HCT116 (cell line): ENCODE measurements at regions not wholly inside any gene's neighbourhood (a gene's known extent, or its start where the extent isn't known, plus 50 kb on each side); places are given as distances from the start of the nearest gene placed in this dataset.

Experiments
- ATAC-seq: fragments of 200-7000 bp; cut with Tn5 transposase; 2 replicates; pipeline ENCODE4 v1.9.1; 2020; ENCODE audit warnings: mild to moderate bottlenecking, moderate library complexity
- BruUV-seq: library from RNA; stranded (reverse); fragments of 400-500 nt; replicated peaks from 2 replicates; lab custom pipeline; 2021; lab: Mats Ljungman, UMichigan
- CTCF ChIA-PET: fragments of 300-600 bp; sonication (Branson Sonifier 250); formaldehyde crosslinking; loops from one replicate; lab custom pipeline; 2021; ENCODE audit warnings: antibody characterized with exemption; lab: Charles Lee
- POLR2A ChIA-PET: fragments of 300-600, 350-600 bp; sonication (Branson Sonifier 250); formaldehyde crosslinking; loops from one replicate; lab custom pipeline; 2021; ENCODE audit warnings: antibody characterized with exemption; lab: Charles Lee
- RAD21 ChIA-PET, 2 experiments: fragments of 300-600 bp; sonication (Branson Sonifier 250); formaldehyde crosslinking; loops; one replicate each; lab custom pipeline; 2023; ENCODE audit warnings: low total read pairs in 2 of 2; ENCODE audit not compliant: uncharacterized antibody in 2 of 2, unreplicated experiment in 2 of 2, low non-redundant PET in 1 of 2; lab: Charles Lee
- DNase-seq: peaks from one replicate; pipeline ENCODE4 v3.0.0-alpha.2; 2010; ENCODE audit warnings: low read depth, low spot score
- H2AFZ ChIP-seq: fragments of 200-600 bp; shearing (Covaris generic), sonication (generic); 2 replicates; pipeline ENCODE4 v1.6.1; 2017; ENCODE audit warnings: low read depth, mixed run types, mixed read lengths, antibody characterized with exemption, low read length; ENCODE audit not compliant: poor library complexity, severe bottlenecking
- H3K27ac ChIP-seq: 2 replicates; pipeline ENCODE4 v1.5.1; 2012; ENCODE audit warnings: low read depth, low read length
- H3K27me3 ChIP-seq: fragments of 200-600 bp; sonication (generic); 2 replicates; pipeline ENCODE4 v1.6.1; 2016; ENCODE audit warnings: mixed run types, low read length, mixed read lengths; ENCODE audit not compliant: insufficient read depth
- H3K36me3 ChIP-seq, 2 experiments: fragments of 200-500 bp in 1 of 2; fragments of 200-600 bp in 1 of 2; sonication (Bioruptor generic) in 1 of 2; sonication (generic) in 1 of 2; 2 replicates each; pipeline versions ENCODE4 v1.5.1 to v1.6.1; 2014 to 2016; ENCODE audit warnings: low read length in 2 of 2, inconsistent platforms in 1 of 2, mixed read lengths in 1 of 2, mixed run types in 1 of 2; ENCODE audit not compliant: insufficient read depth in 2 of 2, control insufficient read depth in 1 of 2
- H3K4me1 ChIP-seq, 2 experiments: fragments of 200-600 bp in 1 of 2; sonication (generic) in 1 of 2; 2 replicates each; pipeline versions ENCODE4 v1.5.1 to v1.6.1; 2012 to 2017; ENCODE audit warnings: low read length in 2 of 2, inconsistent platforms in 1 of 2, mild to moderate bottlenecking in 1 of 2, mixed read lengths in 1 of 2, mixed run types in 1 of 2, moderate library complexity in 1 of 2; ENCODE audit not compliant: insufficient read depth in 2 of 2, control insufficient read depth in 1 of 2
- H3K4me2 ChIP-seq: fragments of 200-600 bp; sonication (generic); 2 replicates; pipeline ENCODE4 v1.6.1; 2017; ENCODE audit warnings: mixed run types, low read length, mixed read lengths
- H3K4me3 ChIP-seq, 2 experiments: fragments of 200-600 bp in 1 of 2; sonication (generic) in 1 of 2; replicated peaks in 1 of 2; 2 replicates each; pipeline ENCODE4 v1.5.1; 2011 to 2016; ENCODE audit warnings: low read length in 2 of 2, control low read depth in 1 of 2, low read depth in 1 of 2, mild to moderate bottlenecking in 1 of 2, mixed read lengths in 1 of 2, mixed run types in 1 of 2
- H3K79me2 ChIP-seq: fragments of 200-600 bp; sonication (generic); 2 replicates; pipeline ENCODE4 v1.6.1; 2017; ENCODE audit warnings: mild to moderate bottlenecking, mixed run types, low read length, moderate library complexity, mixed read lengths; ENCODE audit not compliant: insufficient read depth
- H3K9ac ChIP-seq: fragments of 200-600 bp; sonication (generic); 2 replicates; pipeline ENCODE4 v1.6.1; 2016; ENCODE audit warnings: low read length, mixed read lengths
- H3K9me2 ChIP-seq: fragments of 200-600 bp; sonication (generic), shearing (Covaris generic); 2 replicates; pipeline ENCODE4 v1.6.1; 2017; ENCODE audit warnings: mixed run types, mild to moderate bottlenecking, moderate library complexity; ENCODE audit not compliant: insufficient read depth
- H3K9me3 ChIP-seq, 2 experiments: fragments of 200-500 bp in 1 of 2; fragments of 200-600 bp in 1 of 2; sonication (Bioruptor generic) in 1 of 2; sonication (generic) in 1 of 2; 2 replicates each; pipeline ENCODE4 v1.6.1; 2014 to 2017; ENCODE audit warnings: low read length in 2 of 2, mixed read lengths in 2 of 2, inconsistent platforms in 1 of 2, low read depth in 1 of 2, mild to moderate bottlenecking in 1 of 2, mixed run types in 1 of 2, moderate library complexity in 1 of 2; ENCODE audit not compliant: control insufficient read depth in 1 of 2, insufficient read depth in 1 of 2
- H4K20me1 ChIP-seq: fragments of 200-600 bp; sonication (generic), shearing (Covaris generic); 2 replicates; pipeline ENCODE4 v1.6.1; 2017; ENCODE audit warnings: mixed run types, mild to moderate bottlenecking, moderate library complexity; ENCODE audit not compliant: insufficient read depth
- CEBPB ChIP-seq: IDR thresholded peaks from 2 replicates; pipeline ENCODE4 v1.6.1; 2012; ENCODE audit warnings: low read depth
- CTCF ChIP-seq, 3 experiments: fragments of 200-600 bp in 1 of 3; sonication (generic) in 1 of 3; IDR thresholded peaks in 2 of 3; conservative IDR thresholded peaks in 1 of 3; 2 replicates each; pipeline ENCODE4 v1.5.1; 2012 to 2017; ENCODE audit warnings: low read depth in 2 of 3, low read length in 2 of 3, antibody characterized with exemption in 1 of 3, borderline replicate concordance in 1 of 3, control low read depth in 1 of 3, mild to moderate bottlenecking in 1 of 3, mixed read lengths in 1 of 3, mixed run types in 1 of 3, moderate library complexity in 1 of 3; ENCODE audit not compliant: insufficient read depth in 1 of 3
- EGR1 ChIP-seq: IDR thresholded peaks from 2 replicates; pipeline ENCODE4 v1.6.1; 2012; ENCODE audit warnings: low read depth
- EZH2 ChIP-seq: fragments of 200-600 bp; sonication (generic); IDR thresholded peaks from 2 replicates; pipeline ENCODE4 v1.6.1; 2017; ENCODE audit warnings: antibody characterized with exemption, mixed run types
- EZH2phosphoT487 ChIP-seq: fragments of 200-600 bp; IDR thresholded peaks from 2 replicates; pipeline ENCODE4 v1.6.1; 2018; ENCODE audit warnings: antibody characterized with exemption, borderline replicate concordance
- JUND ChIP-seq: IDR thresholded peaks from 2 replicates; pipeline ENCODE4 v1.6.1; 2012
- MAX ChIP-seq: IDR thresholded peaks from 2 replicates; pipeline ENCODE4 v1.6.1; 2012
- SIN3A ChIP-seq: IDR thresholded peaks from 2 replicates; pipeline ENCODE4 v1.6.1; 2012; ENCODE audit warnings: low read depth
- SP1 ChIP-seq: IDR thresholded peaks from 2 replicates; pipeline ENCODE4 v1.6.1; 2012; ENCODE audit warnings: low read depth
- TCF7L2 ChIP-seq: IDR thresholded peaks from 2 replicates; pipeline ENCODE4 v1.7.0; 2011; ENCODE audit warnings: borderline replicate concordance, inconsistent platforms; ENCODE audit not compliant: insufficient read depth, insufficient read length; ENCODE audit errors: extremely low read depth
- YY1 ChIP-seq: IDR thresholded peaks from 2 replicates; pipeline ENCODE4 v1.6.1; 2011; ENCODE audit warnings: low read length, low read depth, moderate library complexity, mild to moderate bottlenecking; ENCODE audit not compliant: insufficient replicate concordance; ENCODE audit errors: extremely low read depth
- ZFX ChIP-seq: fragments of 450-650 bp; IDR thresholded peaks from 2 replicates; pipeline ENCODE4 v1.6.1; 2017
- intact Hi-C: fragments of 100-400 bp; cut with micrococcal nuclease; formaldehyde crosslinking; loops from 2 replicates; pipeline ENCODE4 v1.10.0; 2022

- CTCF ChIA-PET, result no interaction called here
- Histone ChIP-seq H3K27ac (no peak overlapping the region), H3K9me3 (no peaks in the 10 kb centered on the region), H3K4me1 (no peaks in the 10 kb centered on the region), H2AFZ (no peak overlapping the region), H3K9ac (no peak overlapping the region), H3K4me2 (no peak overlapping the region), H3K36me3 (no peaks in the 10 kb centered on the region), H3K4me3 (no peak overlapping the region), H3K9me2 (0 out of 2 replicates have a peak, but pooled peaks cover 4% of the 10 kb centered on the region), H4K20me1 (no peaks in the 10 kb centered on the region), H3K27me3 (no peaks in the 10 kb centered on the region), H3K79me2 (no peaks in the 10 kb centered on the region)
- no TSS peak for BruUV-seq
- RAD21 ChIA-PET, result no interaction called here
- intact Hi-C loops, result no loop called here
- POLR2A ChIA-PET, result no interaction called here
- TF ChIP-seq EZH2, result no peak
- no peak for TF ChIP-seq MAX
- no peak for TF ChIP-seq CTCF (IDR thresholded peaks at IDR 0.05 in 2 of 3, conservative IDR thresholded peaks at IDR 0.05 in 1 of 3; ENCODE audit: borderline replicate concordance in 1 of 3, insufficient read depth in 1 of 3, low read depth in 2 of 3, low read length in 2 of 3)
- TF ChIP-seq CEBPB, result no peak
- TF ChIP-seq YY1, result no peak
- no peak for TF ChIP-seq EZH2phosphoT487
- TF ChIP-seq SP1, result no peak
- no peak for TF ChIP-seq SIN3A
- TF ChIP-seq TCF7L2, result no peak
- no peak for TF ChIP-seq JUND
- TF ChIP-seq EGR1, result no peak
- TF ChIP-seq ZFX, result no peak
- ATAC-seq, result no peak
- no peak for DNase-seq
Measured at GRCh38 chr4:123577225-123577906, 180.8 kb downstream of the SPRY1 start.
